Stimulated activated CD4-positive, alpha-beta T cell treated with anti-CD3 and anti-CD28 coated beads, Interleukin-2, amount 100 ng/mL, for 24 hours (primary cell): ENCODE measurements at regions not wholly inside any gene's neighbourhood (a gene's known extent, or its start where the extent isn't known, plus 50 kb on each side); places are given as distances from the start of the nearest gene placed in this dataset.

ENCODE experiments used
- DNase-seq, 2 donors: peaks; one replicate each; pipeline ENCODE4 v3.0.0-alpha.2; 2020

- DNase-seq, result no peak
Measured at GRCh38 chr7:41910940-41911600, 208.2 kb upstream of the INHBA start.

GRCh38 chr7:41907444-41907843 lies 204.6 kb upstream of the INHBA start:
- no peak for DNase-seq

- DNase-seq, result no peak
Measured at GRCh38 chr7:41900532-41900931, 197.6 kb upstream of the INHBA start.

GRCh38 chr7:41899823-41900433 lies 197.0 kb upstream of the INHBA start:
- no peak for DNase-seq

- no peak for DNase-seq
Measured at GRCh38 chr7:41893656-41894055, 190.8 kb upstream of the INHBA start.

DNA sequence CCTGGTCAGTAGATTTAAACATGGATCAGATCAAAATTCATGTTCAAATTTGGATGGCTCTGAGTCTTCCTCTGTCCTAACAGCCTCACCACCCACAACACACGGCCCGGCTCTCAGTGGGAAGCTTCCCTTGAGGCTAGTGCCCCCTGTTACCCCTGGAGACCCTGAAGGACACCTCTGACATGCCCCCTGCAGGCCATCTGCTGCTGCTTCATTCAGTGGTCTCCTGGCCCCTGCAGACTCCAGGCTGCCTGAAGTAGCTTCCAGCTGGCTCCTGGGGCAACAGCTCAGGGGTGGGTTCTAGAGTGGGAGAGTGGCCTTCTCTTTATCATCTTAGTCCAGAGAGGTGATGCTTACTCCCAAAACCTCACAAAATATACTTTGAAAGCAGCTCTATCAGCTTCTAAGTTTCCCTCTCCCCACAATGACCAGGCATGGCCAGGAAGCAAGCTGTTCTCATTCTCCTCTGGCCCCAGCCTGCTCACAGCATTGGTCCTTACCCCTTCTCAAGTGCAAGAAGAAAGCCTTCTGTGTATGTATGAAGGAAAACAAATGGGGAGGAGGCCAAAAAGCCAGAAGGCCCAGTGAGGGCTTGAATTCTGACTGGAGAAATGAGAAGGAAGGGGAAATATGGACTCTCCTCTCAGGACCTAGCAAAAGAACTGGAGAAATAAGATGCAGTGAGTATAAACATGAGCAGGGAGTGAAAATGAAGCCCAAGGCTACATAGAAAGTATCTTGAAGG lies 189.6 kb upstream of the INHBA start:
- DNase-seq, result no peak

- DNase-seq, result no peak
Measured at GRCh38 chr7:41891950-41892349, 189.1 kb upstream of the INHBA start.

GRCh38 chr7:41890631-41891274 lies 187.9 kb upstream of the INHBA start:
- DNase-seq, result no peak

DNA sequence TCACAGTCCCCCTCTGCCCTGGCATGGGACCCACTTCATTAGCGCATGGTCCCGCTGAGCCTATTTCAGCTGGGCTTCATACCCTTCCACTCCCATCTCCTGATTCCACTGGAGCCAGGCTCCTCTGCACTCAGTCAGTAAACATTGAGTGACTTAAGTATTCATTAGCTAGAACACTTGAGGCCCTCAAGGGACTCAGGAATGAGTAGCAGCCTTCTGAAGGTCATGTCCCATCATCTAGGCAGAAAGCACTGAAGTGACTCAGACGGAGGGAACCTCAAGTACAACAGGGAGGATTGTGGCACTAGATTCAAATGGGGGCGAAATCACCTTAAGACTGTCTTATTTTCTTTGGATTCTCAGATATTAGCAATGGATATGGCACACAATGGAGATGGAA lies 186.6 kb upstream of the INHBA start:
- DNase-seq, result no peak

DNA sequence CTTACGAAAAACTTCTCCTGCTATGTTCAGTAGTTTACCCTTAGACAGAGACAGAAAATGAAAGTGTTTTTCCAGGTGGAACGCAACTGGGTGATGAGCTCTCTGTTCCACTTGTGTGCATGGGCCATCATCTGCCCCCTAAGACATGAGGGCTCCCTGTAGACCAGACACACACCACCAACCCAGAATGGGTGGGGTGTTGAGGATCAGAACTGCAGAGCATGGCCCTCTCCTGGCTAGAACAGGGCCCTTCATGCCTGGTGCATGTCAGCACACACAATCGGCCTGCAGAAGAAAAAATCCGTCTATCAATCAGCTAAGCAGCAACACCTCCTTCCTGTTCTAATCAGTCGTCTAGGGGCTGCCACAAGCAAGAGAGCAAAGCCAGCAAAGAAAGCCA lies 186.2 kb upstream of the INHBA start:
- no peak for DNase-seq

DNA sequence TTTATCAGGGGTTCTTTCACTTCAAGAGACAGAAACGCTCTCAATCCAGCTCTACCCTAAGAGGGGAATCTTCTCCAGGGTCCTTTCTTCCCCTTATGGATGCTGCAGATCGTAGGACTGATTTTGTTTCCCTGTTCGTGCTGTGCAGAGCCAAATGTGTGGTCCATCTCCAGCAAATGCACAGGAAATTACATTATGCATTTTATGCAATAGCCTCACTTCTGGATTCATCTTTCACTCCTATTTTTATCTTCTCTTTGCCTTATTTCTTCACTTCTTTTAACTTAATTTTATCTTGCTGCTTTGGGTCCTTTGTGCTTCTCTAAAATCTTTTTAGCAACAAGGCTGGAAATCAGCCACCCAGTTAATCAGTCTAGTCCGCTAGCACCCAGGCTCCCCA lies 184.5 kb upstream of the INHBA start:
- no peak for DNase-seq

DNA sequence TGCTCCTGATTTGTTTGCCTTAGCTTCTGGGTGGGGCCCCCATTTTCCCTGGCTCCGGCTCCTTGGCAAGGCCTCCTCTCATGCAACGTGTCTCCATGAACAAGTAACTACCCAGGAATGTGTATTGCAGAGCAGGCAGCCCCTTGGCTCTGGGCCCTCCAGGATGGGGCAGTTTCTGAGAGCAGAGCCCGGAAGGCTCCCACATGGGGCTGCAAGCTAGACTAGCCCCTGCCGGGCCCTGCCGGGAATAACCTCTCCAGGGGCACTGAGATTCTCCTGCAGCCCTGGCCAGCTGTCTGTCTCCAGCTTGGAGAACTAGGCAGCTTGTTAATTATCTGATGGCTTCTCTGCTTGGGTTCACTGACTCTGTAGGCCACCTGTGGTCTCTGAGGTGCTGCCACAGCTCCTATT lies 184.0 kb upstream of the INHBA start:
- DNase-seq, result no peak

DNA sequence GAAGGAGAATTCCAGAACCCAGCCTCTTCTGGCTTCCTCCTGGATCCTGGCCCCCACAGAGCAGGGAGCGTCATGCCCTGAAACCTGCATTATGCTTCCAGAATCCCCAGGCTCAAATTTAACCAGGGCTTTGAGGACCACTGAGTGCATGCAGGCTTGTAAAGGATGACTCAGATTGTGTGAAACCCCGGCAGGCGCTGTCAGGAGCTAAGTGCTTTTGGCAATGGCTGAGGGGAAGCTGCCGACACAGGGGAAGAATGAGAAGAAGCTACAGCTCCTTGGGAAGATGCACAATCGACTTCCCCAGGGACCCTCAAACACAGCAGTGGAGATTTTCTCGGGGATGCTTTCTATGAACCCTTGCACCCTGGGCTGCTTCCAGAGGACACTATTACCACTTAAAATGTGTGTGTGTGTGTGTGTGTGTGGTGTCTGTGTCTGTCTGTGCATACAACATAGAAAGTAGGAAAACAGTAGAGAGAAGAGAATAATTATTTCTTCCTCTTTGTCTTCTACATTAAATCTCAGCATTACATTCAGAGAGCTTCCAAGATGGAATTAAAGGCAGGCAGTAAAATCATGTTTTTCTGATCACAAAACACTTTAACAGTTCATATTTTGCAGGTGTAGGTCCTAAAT lies 183.5 kb upstream of the INHBA start:
- DNase-seq, result no peak

DNA sequence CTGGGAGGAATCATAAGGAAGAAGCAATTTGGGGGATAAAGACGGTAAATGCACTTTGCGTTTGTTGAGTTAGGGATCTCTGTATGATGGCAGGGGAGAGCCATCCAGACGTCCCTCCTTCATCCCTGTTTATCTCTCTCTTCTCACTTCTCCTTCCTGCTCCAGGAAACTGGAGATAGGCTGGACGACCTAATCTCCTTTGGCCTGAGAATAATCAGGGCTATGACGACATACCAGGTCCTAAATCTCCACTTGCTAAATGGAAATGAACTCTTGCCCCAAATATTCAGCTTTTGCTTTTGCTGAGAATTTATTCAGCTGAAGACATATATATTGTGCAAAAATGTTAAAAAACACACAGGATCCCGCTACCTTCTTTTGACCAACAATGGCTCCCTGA lies 182.9 kb upstream of the INHBA start:
- DNase-seq, result no peak

DNA sequence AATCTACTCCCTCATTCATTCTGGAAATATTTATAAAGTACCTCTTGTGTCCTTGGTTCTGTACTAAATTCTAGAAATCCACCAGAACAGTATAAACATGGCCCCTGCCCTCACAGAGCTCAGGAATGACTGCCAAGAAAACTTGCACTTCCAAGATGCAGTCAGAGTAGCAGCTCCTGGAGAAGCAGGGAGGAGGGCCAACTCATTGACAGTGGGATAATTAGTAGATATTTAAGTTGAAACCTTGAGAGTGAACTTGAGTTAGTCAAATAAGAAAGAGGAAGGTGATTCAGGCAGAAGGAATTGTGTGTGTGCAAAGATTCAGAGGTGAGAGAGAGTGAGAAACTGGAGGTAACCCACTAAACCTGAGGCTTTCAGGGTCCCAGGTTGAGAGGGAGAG lies 182.2 kb upstream of the INHBA start:
- no peak for DNase-seq

GRCh38 chr7:41882745-41883420 lies 180.0 kb upstream of the INHBA start:
- no peak for DNase-seq

DNA sequence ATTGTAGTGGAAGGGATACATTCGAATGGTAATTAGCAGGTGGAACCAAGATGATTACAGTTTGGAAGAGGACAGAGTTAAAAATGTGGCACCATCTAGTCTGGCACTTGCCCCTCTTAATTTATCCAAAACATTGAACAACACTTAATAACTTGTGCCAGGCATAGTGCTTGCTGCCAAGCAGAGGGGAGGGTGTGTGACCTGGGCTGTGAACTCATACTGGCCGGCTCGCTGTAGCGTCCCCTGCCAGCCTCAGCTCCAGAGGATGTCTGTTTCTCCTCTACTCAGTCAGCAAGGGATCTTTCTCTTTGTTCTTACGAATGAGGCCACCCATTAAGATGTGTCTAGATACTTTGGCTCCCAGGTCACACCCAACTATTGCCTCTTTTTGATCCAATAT lies 179.4 kb upstream of the INHBA start:
- no peak for DNase-seq

GRCh38 chr7:41881331-41882130 lies 178.6 kb upstream of the INHBA start:
- peak; percentile 71 to 80 for DNase-seq

GRCh38 chr7:41880107-41880506 lies 177.2 kb upstream of the INHBA start:
- no peak for DNase-seq

DNA sequence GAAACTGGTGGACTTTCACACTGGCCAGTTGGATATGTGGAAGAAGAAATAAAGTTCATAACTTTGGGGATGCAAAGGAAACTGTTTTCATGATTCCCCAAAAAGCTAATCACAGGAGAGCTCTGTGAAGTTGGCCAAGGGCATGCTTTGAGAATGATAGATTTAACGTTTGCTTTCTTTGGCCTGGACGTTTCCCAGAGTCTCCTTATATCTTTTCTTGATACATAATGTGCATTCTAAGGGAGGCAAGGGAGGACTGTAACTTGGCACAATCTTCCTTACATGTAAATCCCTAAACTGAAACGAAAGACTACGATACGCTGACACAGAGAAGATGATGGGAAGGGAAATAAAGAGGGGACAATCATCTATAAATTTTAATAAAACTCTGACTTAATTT lies 176.5 kb upstream of the INHBA start:
- DNase-seq, result no peak
